H9 (cell line): ENCODE measurements at regions not wholly inside any gene's neighbourhood (a gene's known extent, or its start where the extent isn't known, plus 50 kb on each side); places are given as distances from the start of the nearest gene placed in this dataset.

Experiments
- DNase-seq: peaks from one replicate; pipeline ENCODE4 v3.0.0-alpha.2; 2017
- H2AFZ ChIP-seq: one replicate; pipeline ENCODE4 v1.6.1; 2013; ENCODE audit warnings: mild to moderate bottlenecking, low read length, control low read depth, moderate library complexity
- H2AK5ac ChIP-seq: 2 replicates; pipeline ENCODE4 v1.6.1; 2013; ENCODE audit warnings: low read length, control low read depth, mixed read lengths; ENCODE audit not compliant: insufficient read length
- H2BK120ac ChIP-seq: one replicate; pipeline ENCODE4 v1.6.1; 2013; ENCODE audit warnings: low read depth, mild to moderate bottlenecking, low read length, control low read depth, inconsistent platforms; ENCODE audit not compliant: poor library complexity, severe bottlenecking
- H2BK12ac ChIP-seq: 2 replicates; pipeline ENCODE4 v1.6.1; 2013; ENCODE audit warnings: low read length, control low read depth, mixed read lengths, low read depth; ENCODE audit not compliant: insufficient read length
- H2BK15ac ChIP-seq: 2 replicates; pipeline ENCODE4 v1.6.1; 2013; ENCODE audit warnings: low read depth, low read length, control low read depth
- H2BK20ac ChIP-seq: one replicate; pipeline ENCODE4 v1.6.1; 2013; ENCODE audit warnings: low read depth, mild to moderate bottlenecking, low read length, control low read depth, inconsistent platforms; ENCODE audit not compliant: poor library complexity, severe bottlenecking
- H2BK5ac ChIP-seq: 2 replicates; pipeline ENCODE4 v1.6.1; 2013; ENCODE audit warnings: low read length, control low read depth, mixed read lengths; ENCODE audit not compliant: insufficient read length
- H3K14ac ChIP-seq: 2 replicates; pipeline ENCODE4 v1.6.1; 2013; ENCODE audit warnings: low read length, control low read depth; ENCODE audit not compliant: insufficient read depth
- H3K18ac ChIP-seq: 2 replicates; pipeline ENCODE4 v1.6.1; 2013; ENCODE audit warnings: low read depth, mild to moderate bottlenecking, mixed read lengths, low read length, control low read depth; ENCODE audit not compliant: insufficient read length
- H3K23ac ChIP-seq: 2 replicates; pipeline ENCODE4 v1.6.1; 2013; ENCODE audit warnings: low read length, control low read depth, mixed read lengths, low read depth; ENCODE audit not compliant: insufficient read length
- H3K23me2 ChIP-seq: 2 replicates; pipeline ENCODE4 v1.6.1; 2013; ENCODE audit warnings: low read depth, mild to moderate bottlenecking, mixed read lengths, low read length, control low read depth; ENCODE audit not compliant: insufficient read length, poor library complexity, severe bottlenecking
- H3K27ac ChIP-seq: 2 replicates; pipeline ENCODE4 v1.5.1; 2013; ENCODE audit warnings: low read length, control low read depth, mixed read lengths, low read depth; ENCODE audit not compliant: insufficient read length
- H3K27me3 ChIP-seq: 2 replicates; pipeline ENCODE4 v1.6.1; 2013; ENCODE audit warnings: low read length, control low read depth, inconsistent platforms; ENCODE audit not compliant: insufficient read depth
- H3K4ac ChIP-seq: 2 replicates; pipeline ENCODE4 v1.6.1; 2013; ENCODE audit warnings: low read depth, mild to moderate bottlenecking, control low read depth, inconsistent platforms, low read length, moderate library complexity
- H3K4me1 ChIP-seq: 2 replicates; pipeline ENCODE4 v1.6.1; 2013; ENCODE audit warnings: low read length, control low read depth, inconsistent platforms; ENCODE audit not compliant: insufficient read depth
- H3K4me2 ChIP-seq: 2 replicates; pipeline ENCODE4 v1.6.1; 2013; ENCODE audit warnings: low read length, control low read depth, mixed read lengths; ENCODE audit not compliant: insufficient read length, insufficient read depth
- H3K56ac ChIP-seq: 2 replicates; pipeline ENCODE4 v1.6.1; 2013; ENCODE audit warnings: low read depth, mild to moderate bottlenecking, mixed read lengths, low read length, control low read depth; ENCODE audit not compliant: insufficient read length
- H3K79me1 ChIP-seq: 2 replicates; pipeline ENCODE4 v1.6.1; 2013; ENCODE audit warnings: low read depth, mild to moderate bottlenecking, moderate library complexity, low read length, control low read depth, inconsistent platforms; ENCODE audit not compliant: insufficient read depth, poor library complexity, severe bottlenecking
- H3K79me2 ChIP-seq: 2 replicates; pipeline ENCODE4 v1.6.1; 2013; ENCODE audit warnings: low read length, control low read depth, inconsistent platforms; ENCODE audit not compliant: insufficient read depth
- H3K9ac ChIP-seq: 2 replicates; pipeline ENCODE4 v1.6.1; 2013; ENCODE audit warnings: low read length, control low read depth, mixed read lengths; ENCODE audit not compliant: insufficient read length; ENCODE audit errors: extremely low read depth
- H3K9me3 ChIP-seq: one replicate; pipeline ENCODE4 v1.6.1; 2013; ENCODE audit warnings: low read depth, low read length, inconsistent platforms; ENCODE audit not compliant: control insufficient read depth
- H3T11ph ChIP-seq: one replicate; pipeline ENCODE4 v1.6.1; 2013; ENCODE audit warnings: mild to moderate bottlenecking, low read length, control low read depth, inconsistent platforms
- H4K20me1 ChIP-seq: one replicate; pipeline ENCODE4 v1.6.1; 2013; ENCODE audit not compliant: control insufficient read depth, insufficient read length, insufficient read depth
- H4K5ac ChIP-seq: 2 replicates; pipeline ENCODE4 v1.6.1; 2013; ENCODE audit warnings: low read depth, mild to moderate bottlenecking, mixed read lengths, low read length, control low read depth; ENCODE audit not compliant: insufficient read length
- H4K8ac ChIP-seq: replicated peaks from 2 replicates; pipeline ENCODE4 v1.6.1; 2013; ENCODE audit warnings: low read length, control low read depth, mixed read lengths, low read depth; ENCODE audit not compliant: insufficient read length
- H4K91ac ChIP-seq: 2 replicates; pipeline ENCODE4 v1.6.1; 2013; ENCODE audit warnings: low read depth, mild to moderate bottlenecking, moderate library complexity, mixed read lengths, low read length, control low read depth; ENCODE audit not compliant: insufficient read length
- H3K27ac Mint-ChIP-seq, 3 experiments: 2 replicates in 2 of 3; 3 replicates in 1 of 3; pipeline ENCODE4 v1.8.0; 2020 to 2021; ENCODE audit warnings: mixed read lengths in 3 of 3, mild to moderate bottlenecking in 1 of 3, moderate library complexity in 1 of 3
- H3K27me3 Mint-ChIP-seq: 2 replicates; pipeline ENCODE4 v1.8.0; 2021; ENCODE audit warnings: low read depth, mild to moderate bottlenecking, moderate library complexity, mixed read lengths
- H3K36me3 Mint-ChIP-seq, 3 experiments: 2 replicates in 2 of 3; 3 replicates in 1 of 3; pipeline ENCODE4 v1.8.0; 2020 to 2021; ENCODE audit warnings: low read depth in 3 of 3, mixed read lengths in 3 of 3; ENCODE audit not compliant: insufficient read depth in 1 of 3
- H3K4me1 Mint-ChIP-seq, 2 experiments: 2 replicates each; pipeline ENCODE4 v1.8.0; 2020; ENCODE audit warnings: mixed read lengths in 2 of 2
- H3K4me3 Mint-ChIP-seq, 2 experiments: 2 replicates in 1 of 2; 3 replicates in 1 of 2; pipeline ENCODE4 v1.8.0; 2020 to 2021; ENCODE audit warnings: mild to moderate bottlenecking in 2 of 2, mixed read lengths in 2 of 2, moderate library complexity in 1 of 2
- H3K9me3 Mint-ChIP-seq, 2 experiments: 2 replicates in 1 of 2; 3 replicates in 1 of 2; pipeline ENCODE4 v1.8.0; 2020; ENCODE audit warnings: mild to moderate bottlenecking in 2 of 2, mixed read lengths in 2 of 2, moderate library complexity in 1 of 2
- WGBS: extraction: QIAGEN DNeasy Blood & Tissue Kit; methylation state at CpG from one replicate; pipeline ENCODE4 v1.1.7; 2013; ENCODE audit warnings: missing lambda C conversion rate, low lambda C conversion rate, mixed read lengths; ENCODE audit not compliant: insufficient read length; ENCODE audit errors: extremely low coverage; 5-methylcytosine and 5-hydroxymethylcytosine counted together
- TF ChIP-seq, protein P1 (sequence below): fragments of 200-600 bp; sonication (generic); conservative IDR thresholded peaks from 3 replicates; pipeline ENCODE4 v1.8.0; 2021; ENCODE audit warnings: antibody characterized with exemption, mild to moderate bottlenecking

DNA sequence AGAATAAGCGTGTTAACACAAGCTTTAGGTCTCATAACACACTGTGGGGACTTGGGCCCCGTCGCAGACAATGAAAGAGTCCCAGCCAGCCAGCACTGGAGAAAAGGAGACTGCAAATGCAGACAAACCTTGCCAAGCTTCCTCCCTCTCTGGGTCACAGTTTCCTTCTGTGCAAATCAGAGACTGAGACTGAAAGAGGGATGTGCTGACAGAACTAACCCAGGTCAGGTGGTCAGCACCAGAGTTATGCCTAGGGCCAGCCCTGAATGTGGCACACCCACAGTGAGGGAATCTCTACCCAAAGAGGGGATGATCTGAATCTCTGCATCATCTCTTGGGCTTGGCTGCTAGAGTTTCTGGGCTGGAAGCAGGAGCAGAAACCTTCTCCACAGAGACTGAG lies 282.3 kb upstream of the CCL2 start:
- H3K4me2 ChIP-seq: no peak overlapping the region
- Mint-ChIP-seq H3K4me1 (peaks cover 22 to 28% of the 10 kb centered on the region in 2 experiments), H3K4me3 (no peak overlapping the region), H3K9me3 (no peaks in the 10 kb centered on the region), H3K27ac (peak overlapping the region in 1 of 3 experiments; percentile 50; a peak in 2 of 7 replicates), H3K36me3 (no peaks in the 10 kb centered on the region; a peak in 1 of 7 replicates), H3K27me3 (peaks cover 2% of the 10 kb centered on the region; the same call in 1 of the 2 replicates)
- no peak overlapping the region for H4K91ac ChIP-seq
- H3K4ac ChIP-seq: no peak overlapping the region
- H3K56ac ChIP-seq: no peak overlapping the region
- no peak overlapping the region for H2BK120ac ChIP-seq
- H3K23ac ChIP-seq: no peak overlapping the region
- TF ChIP-seq, protein P1, sequence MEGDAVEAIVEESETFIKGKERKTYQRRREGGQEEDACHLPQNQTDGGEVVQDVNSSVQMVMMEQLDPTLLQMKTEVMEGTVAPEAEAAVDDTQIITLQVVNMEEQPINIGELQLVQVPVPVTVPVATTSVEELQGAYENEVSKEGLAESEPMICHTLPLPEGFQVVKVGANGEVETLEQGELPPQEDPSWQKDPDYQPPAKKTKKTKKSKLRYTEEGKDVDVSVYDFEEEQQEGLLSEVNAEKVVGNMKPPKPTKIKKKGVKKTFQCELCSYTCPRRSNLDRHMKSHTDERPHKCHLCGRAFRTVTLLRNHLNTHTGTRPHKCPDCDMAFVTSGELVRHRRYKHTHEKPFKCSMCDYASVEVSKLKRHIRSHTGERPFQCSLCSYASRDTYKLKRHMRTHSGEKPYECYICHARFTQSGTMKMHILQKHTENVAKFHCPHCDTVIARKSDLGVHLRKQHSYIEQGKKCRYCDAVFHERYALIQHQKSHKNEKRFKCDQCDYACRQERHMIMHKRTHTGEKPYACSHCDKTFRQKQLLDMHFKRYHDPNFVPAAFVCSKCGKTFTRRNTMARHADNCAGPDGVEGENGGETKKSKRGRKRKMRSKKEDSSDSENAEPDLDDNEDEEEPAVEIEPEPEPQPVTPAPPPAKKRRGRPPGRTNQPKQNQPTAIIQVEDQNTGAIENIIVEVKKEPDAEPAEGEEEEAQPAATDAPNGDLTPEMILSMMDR: no peak
- no peak overlapping the region for H3T11ph ChIP-seq
- H2AFZ ChIP-seq: no peak overlapping the region
- no peak overlapping the region for H2BK20ac ChIP-seq
- H3K23me2 ChIP-seq: no peaks in the 10 kb centered on the region
- DNase-seq: no peak
- no peaks in the 10 kb centered on the region for H4K20me1 ChIP-seq
- no peak overlapping the region; the same call in 1 of the 2 replicates for H3K14ac ChIP-seq
- no peak overlapping the region for H4K5ac ChIP-seq
- H2BK15ac ChIP-seq: no peak overlapping the region
- H3K27me3 ChIP-seq: no peaks in the 10 kb centered on the region
- no peak overlapping the region for H3K27ac ChIP-seq
- peaks cover 3% of the 10 kb centered on the region; the same call in 1 of the 2 replicates for H3K4me1 ChIP-seq
- H2BK5ac ChIP-seq: no peak overlapping the region
- WGBS: no CpG with 5 or more reads among the region's 3 CpGs
- H2BK12ac ChIP-seq: no peak overlapping the region
- H3K79me2 ChIP-seq: no peaks in the 10 kb centered on the region
- H3K18ac ChIP-seq: no peak overlapping the region
- no peaks in the 10 kb centered on the region for H3K79me1 ChIP-seq
- no peak overlapping the region for H2AK5ac ChIP-seq
- no peak overlapping the region for H4K8ac ChIP-seq
- no peaks in the 10 kb centered on the region for H3K9me3 ChIP-seq
- no peak overlapping the region for H3K9ac ChIP-seq
